ENCODE measurements at regions not wholly inside any gene's neighbourhood (a gene's known extent, or its start where the extent isn't known, plus 50 kb on each side); places are given as distances from the start of the nearest gene placed in this dataset.
"Not testable (repeated sequence)": the region's sequence is repeated elsewhere in the genome, so short reads cannot be mapped to it uniquely, and the experiment has no call there.

DNA sequence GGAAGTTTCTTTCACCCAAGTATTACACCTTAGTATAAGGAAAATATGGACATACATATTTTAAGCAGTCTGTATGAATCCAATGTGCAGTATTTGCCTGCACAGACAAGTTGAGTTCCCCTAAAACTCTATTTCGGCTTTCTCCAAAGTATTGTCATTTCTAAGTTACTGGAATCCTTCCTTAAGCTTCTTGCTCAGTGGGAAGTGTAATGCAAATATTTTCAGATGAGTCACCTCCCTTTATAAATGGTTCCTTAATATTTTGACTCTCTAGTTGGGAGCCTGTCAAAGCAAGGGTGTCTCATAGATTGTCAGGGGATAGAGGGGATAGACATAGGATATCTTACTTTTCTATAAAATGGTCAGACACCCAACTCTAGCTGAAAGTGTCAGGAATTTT lies 178.6 kb downstream of the NAA11 start:
- no peak overlapping the region for H3K4me3 ChIP-seq (ENCODE audit: low read depth, low read length)
- DNase-seq (ENCODE audit: low read depth): no peak
- TF ChIP-seq, protein P1, sequence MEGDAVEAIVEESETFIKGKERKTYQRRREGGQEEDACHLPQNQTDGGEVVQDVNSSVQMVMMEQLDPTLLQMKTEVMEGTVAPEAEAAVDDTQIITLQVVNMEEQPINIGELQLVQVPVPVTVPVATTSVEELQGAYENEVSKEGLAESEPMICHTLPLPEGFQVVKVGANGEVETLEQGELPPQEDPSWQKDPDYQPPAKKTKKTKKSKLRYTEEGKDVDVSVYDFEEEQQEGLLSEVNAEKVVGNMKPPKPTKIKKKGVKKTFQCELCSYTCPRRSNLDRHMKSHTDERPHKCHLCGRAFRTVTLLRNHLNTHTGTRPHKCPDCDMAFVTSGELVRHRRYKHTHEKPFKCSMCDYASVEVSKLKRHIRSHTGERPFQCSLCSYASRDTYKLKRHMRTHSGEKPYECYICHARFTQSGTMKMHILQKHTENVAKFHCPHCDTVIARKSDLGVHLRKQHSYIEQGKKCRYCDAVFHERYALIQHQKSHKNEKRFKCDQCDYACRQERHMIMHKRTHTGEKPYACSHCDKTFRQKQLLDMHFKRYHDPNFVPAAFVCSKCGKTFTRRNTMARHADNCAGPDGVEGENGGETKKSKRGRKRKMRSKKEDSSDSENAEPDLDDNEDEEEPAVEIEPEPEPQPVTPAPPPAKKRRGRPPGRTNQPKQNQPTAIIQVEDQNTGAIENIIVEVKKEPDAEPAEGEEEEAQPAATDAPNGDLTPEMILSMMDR (conservative IDR thresholded peaks at IDR 0.05; ENCODE audit: low read depth, low read length): no peak

- DNase-seq (ENCODE audit: low read depth): no peak
- no peak overlapping the region for H3K4me3 ChIP-seq (ENCODE audit: low read depth, low read length)
- TF ChIP-seq, protein P1 (conservative IDR thresholded peaks at IDR 0.05; ENCODE audit: low read depth, low read length): no peak
Measured at GRCh38 chr4:79141530-79141929, 184.3 kb downstream of the NAA11 start.

DNA sequence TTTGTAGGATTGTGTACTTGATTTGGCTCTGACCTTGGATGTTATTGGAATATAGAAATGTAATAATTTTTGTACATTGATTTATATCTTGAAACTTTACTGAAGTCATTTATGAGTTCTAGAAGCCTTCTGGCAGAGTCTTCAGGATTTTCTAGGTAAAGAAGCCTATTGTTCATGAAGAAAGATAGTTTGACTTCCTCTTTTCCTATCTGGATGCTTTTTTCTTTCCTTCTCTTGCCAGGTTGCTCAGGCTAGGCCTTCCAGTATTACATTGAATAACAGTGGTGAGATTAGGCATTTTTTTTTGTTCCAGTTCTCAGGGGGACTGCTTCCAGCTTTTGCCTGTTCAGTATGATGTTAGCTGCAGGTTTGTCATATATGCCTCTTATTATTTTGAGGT lies 191.1 kb downstream of the NAA11 start:
- no peak overlapping the region for H3K4me3 ChIP-seq (ENCODE audit: low read depth, low read length)
- DNase-seq (ENCODE audit: low read depth): no peak
- TF ChIP-seq, protein P1 (conservative IDR thresholded peaks at IDR 0.05; ENCODE audit: low read depth, low read length): no peak

DNA sequence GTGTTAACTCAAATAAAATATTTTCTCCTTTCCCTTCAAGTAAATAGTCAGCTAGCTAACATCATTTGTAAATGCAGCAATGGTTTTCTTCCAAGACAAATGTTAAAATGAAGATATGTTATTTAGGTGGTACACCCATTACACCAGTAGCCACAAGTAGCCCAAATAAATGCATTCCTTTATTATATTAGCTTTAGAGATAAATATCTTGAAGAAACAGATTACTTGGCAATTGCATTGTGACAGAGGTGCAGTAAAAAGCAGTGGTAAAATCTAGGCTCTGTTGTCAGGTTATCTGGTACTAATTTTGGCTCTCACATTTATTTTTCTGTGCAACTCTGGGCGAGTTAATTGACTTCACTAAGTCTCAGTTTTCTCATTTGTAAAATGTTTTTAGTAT lies 193.0 kb downstream of the NAA11 start:
- no peak overlapping the region for H3K4me3 ChIP-seq (ENCODE audit: low read depth, low read length)
- DNase-seq (ENCODE audit: low read depth): no peak
- TF ChIP-seq, protein P1 (conservative IDR thresholded peaks at IDR 0.05; ENCODE audit: low read depth, low read length): no peak

- H3K4me3 ChIP-seq (ENCODE audit: low read depth, low read length): no peak overlapping the region
- TF ChIP-seq, protein P1 (conservative IDR thresholded peaks at IDR 0.05; ENCODE audit: low read depth, low read length): no peak
- DNase-seq (ENCODE audit: low read depth): no peak
Measured at GRCh38 chr4:79121875-79122358, 182.7 kb upstream of the PAQR3 start.

GRCh38 chr4:79121223-79121622 lies 182.0 kb upstream of the PAQR3 start:
- H3K4me3 ChIP-seq (ENCODE audit: low read depth, low read length): no peak overlapping the region
- DNase-seq (ENCODE audit: low read depth): no peak
- TF ChIP-seq, protein P1 (conservative IDR thresholded peaks at IDR 0.05; ENCODE audit: low read depth, low read length): no peak

GRCh38 chr4:79117051-79117450 lies 177.8 kb upstream of the PAQR3 start:
- not testable (repeated sequence) for DNase-seq (ENCODE audit: low read depth); H3K4me3 ChIP-seq (ENCODE audit: low read depth, low read length)

Measured in epithelial cell of proximal tubule (primary cell).